AG08395 (cell line): ENCODE measurements at regions not wholly inside any gene's neighbourhood (a gene's known extent, or its start where the extent isn't known, plus 50 kb on each side); places are given as distances from the start of the nearest gene placed in this dataset.
A peak's percentile ranks its signal among the peaks of the same experiment; 100 is the strongest.

Source experiments
- DNase-seq: peaks from one replicate; pipeline ENCODE4 v3.0.0; 2012; ENCODE audit warnings: mixed read lengths, low spot score

DNA sequence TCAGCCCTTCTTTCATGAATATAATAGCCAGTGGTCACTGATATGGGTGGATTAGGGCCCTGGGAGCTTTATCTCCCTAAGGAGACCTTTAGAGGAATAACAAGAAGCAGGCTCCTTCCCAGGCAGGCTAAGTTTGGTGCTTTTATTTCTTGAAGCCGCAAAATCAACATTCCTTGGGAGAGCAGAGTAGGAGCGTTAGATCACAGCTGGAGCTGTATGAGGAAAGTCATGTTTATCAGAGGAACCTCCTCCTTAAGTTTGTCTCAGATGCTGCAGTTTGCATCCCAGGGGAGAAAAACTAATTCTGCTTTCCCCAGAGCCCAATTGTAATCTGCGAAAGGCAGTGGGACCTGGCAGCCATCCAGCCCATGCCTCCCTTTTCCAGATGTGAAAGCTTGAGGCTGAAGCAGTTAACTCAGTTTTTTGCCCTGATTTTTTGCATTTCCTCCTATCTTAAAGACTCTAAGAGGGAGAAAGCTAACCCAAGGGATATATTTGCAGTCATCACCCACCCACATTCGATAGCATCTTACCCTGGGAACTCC is 186.0 kb upstream of the FRMPD4 start:
- no peak for DNase-seq

DNA sequence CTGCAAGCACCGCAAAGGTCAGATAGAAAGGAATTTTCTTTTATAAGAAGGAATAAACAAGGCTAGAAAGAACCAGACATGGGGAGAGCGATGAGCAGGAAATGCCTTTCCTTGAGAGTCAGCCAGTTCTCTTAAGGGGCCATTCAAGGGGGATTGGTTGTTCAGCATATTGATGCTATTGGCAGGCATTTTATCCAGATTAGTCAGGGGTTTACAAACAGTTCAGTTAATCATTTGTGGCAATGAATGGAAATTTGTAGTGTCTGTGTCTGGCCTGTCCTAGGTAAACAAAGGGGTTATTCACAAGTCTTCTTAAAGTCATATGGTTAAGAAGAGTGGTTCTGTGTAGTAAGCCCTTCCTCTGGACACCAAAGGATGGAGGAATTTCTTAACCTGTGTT is 184.7 kb upstream of the FRMPD4 start:
- peak; percentile 68 for DNase-seq

DNA sequence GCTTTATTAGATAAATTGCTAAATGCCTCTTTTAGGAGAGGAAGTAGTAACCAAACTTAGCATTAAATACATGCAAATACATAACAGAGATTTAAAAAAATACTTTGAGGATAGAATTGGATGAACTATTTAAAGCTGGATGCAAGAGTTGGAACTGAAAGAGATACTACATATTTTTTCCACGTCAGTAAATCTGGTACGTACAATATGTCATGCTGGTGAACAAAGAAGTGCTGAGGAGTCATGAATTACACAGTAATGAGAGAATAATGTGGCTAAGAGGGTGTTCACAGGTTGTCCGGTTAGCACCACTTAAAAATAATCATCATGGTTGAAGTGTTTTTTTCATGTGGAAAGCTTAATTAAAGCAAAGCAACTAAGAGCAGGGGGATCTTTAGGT is 184.1 kb upstream of the FRMPD4 start:
- DNase-seq = no peak

DNA sequence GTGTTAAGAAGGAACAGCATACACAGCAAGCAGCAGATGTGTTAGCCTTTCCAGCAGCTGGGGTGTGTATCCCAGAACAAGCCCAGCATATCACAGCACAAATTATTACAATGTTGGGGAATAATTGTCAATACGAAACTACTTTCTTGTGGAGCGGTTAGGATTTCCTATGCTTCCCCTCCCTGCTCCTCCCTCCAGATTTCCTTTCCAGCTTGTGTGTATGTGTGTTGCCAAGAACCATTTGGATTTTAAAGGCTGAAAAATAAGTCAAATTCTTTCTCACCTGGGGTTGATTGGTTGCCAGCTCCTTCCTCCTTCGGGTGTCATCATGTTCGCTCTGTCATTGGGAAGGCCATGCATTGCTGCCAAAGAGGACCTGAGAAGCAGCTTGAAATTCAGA is 178.2 kb upstream of the FRMPD4 start:
- DNase-seq = no peak

DNA sequence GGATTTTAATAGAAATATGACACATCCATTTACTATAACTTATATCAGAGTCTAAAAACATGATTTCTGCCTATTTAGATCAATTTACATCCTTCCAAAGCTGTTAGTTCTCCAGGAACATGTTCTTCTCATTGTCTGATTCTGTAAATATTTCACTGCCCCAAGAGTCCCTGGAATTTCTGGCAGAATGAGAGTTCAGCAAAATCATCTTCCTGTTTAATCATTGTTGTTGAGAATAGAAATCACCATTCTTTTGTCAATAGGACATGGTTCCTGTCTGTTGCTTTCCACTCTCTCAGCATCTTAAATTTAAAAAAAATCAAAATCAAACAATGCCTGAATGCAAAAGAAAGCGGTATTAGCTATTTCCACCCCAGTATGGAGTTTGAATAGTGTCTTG is 172.8 kb upstream of the FRMPD4 start:
- no peak for DNase-seq

DNA sequence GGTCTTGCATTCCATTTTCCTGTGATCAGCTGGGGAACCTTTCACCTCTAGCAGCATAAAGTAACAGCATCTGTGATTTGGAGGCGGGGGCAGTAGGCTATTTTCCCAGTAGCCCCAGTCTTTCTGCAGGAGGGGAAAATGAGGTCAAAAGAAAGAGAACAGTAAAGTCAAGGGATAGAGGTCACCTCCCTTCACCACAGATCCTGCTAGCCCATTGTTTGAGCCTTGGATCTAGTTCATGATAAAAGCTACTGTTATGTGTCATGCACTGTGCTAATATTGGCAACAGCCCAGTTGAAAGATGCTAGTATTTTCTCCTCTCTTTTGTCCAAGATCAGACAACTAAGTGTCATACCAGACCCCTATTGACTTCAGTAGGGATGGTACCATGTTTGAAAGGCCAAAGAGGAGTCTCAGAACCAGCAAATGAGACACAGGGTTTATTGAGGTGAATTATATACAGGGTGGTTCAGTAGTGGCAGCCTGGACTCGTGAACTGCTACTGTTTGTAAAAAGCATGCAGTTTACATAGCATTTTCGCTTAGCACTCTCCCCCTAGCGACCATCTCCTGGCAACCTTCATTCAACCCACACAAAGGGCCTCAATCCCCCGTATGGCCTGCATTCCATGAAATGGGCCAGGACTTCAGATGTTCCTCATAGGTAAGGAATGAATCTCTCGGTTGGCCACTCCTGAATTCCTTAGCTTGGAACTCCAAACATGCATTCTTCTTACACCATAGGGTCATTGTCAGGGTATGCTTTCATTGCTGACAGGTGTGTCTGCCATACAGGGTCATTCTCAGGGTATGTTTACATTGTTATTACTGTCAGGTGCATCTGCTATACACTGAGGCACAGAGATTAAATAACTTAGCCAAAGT is 170.0 kb upstream of the FRMPD4 start:
- DNase-seq = no peak

DNA sequence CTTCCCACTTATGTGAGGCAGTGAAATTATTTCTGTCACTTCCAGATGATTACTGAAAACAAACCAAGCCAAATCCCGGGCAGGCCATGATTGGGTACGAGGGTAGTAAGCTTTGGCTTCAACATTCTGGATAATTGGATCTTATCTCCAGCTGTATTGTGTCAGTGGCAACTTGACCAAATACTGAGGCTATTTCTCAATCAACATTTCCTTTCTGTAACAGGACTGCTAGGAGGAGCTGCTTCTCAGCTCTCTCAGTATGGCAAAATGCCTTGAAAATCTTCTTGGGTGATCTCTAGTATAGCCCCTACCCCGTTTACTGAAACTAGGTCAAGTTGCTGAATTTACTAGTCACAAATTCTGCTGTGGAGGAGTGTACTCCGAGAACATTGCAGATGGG is 169.3 kb upstream of the FRMPD4 start:
- no peak for DNase-seq

DNA sequence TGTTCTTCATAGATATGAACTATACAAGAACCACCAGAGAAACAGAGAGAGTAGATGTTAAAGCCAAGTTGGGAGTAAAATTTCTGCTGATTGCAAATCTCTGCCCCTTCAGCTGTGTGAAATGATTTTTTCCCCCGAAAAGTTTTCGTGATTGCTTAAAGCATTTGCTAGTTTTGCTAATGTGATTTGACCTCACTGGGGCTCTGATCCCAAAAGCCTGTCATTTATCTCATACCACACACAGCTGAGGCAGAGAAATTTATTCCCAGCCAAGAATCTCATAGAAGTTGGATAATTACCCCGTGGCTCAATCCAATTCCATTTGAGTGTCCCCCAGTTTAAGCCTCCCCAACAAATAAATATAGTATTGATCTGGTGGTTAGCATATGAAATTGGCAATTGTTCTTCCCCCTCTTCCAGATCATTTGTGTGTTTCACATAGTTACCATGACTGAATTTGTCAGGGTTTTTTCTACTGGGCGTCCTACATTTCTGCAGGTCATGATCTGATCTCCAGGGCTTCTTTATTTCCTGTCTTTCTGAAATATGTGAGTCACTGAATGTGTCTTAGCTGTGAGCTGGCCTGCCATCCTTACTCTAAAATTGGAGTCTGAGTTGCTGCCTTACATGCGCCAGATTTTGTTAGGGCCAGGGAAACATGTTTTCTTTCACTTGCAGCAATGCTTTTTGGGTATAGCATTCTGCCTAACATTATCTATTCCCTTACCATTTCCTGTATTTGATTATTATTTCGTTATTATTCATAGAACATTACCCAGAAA is 167.5 kb upstream of the FRMPD4 start:
- peak; percentile 5 for DNase-seq

DNA sequence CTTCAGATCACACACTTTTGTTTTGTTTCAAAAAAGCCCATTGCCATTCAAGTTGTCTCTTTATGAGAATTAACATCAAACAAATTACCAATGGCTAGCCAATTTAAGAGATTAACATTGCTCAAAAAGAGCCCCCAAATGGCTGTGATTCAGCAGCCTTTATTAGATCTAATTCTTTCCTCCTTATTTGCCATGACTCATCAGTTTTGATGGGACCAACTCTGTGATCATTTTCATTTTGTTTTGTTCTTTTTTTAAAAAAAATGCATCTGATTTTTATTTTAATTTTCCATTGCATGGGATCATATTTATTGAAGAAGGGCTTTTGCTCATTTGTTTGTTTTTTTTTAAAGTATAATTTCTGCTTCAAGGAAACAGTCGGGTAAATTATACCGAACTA is 161.6 kb upstream of the FRMPD4 start:
- no peak for DNase-seq

DNA sequence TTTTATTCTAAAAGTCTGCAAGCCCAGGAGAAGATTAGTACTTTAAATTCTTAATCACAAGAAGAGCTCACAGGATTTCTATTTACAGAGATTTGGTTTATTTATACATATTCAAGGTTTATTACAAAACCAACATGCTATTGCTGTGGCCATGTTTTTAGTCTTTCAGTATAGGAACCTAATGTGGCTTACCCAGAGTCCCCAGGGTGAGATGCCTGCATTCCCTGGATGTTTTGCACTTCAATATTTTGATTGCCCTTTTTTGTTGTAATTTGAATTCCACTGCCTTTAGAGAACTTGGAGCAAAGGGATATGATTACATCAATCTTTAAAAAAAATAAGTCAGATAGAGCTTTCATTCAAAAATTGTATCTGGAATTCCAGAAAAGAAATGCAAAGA is 146.0 kb upstream of the FRMPD4 start:
- no peak for DNase-seq

DNA sequence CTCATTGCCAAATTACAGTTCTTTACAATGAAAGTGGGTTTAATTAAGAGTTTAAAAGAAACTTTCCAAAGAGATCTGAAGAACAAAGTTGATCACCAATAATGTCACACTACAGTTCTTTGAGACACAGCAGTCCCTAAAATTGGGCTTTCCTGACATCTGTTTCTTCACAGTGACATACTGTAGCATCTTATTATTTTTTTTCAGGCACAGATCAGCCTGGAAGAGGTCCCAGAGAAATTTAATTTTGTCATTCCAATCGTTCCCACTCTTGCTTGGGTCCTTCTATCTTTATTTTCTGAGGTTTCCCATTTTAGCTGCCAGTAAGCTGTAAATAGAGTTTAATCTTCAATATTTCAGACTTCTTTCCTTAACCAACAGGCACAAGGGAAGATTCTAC is 143.1 kb upstream of the FRMPD4 start:
- no peak for DNase-seq

DNA sequence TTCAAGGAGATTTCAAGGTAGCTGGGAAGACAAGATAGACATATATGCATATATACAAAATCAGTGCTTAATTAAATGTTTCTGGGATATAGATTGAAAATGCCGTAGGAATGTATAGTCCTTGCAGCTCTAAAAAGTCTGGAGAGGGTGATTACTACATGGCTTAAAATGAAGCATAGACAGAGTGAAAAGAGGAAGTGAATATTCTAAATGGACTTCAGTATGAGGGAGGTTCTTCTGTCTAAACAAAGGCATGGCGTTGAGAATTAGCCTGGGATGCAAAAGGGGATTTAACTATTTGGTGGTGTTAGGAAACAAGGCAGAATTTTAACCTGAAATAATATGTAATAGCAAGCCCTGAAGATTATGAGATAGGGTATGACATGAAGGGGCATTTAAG is 141.5 kb upstream of the FRMPD4 start:
- no peak for DNase-seq

DNA sequence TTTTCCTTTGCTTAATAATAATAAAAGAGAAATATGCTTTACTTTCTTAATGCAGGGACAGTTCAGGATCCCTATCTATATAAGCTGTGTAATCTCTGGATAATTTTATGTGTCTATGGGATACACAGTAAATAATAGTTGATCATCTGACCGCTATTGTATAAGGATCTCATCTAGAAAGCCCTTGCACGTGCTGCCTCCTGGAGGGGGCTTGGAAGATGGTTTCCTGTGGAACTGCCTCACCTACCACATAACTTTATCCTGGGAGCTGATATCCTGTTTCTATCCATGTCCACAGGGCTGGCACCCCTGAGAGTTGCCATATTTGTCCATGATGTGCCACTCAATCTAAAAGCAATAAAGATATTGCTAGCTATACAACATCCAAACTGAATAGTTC is 139.3 kb upstream of the FRMPD4 start:
- no peak for DNase-seq

DNA sequence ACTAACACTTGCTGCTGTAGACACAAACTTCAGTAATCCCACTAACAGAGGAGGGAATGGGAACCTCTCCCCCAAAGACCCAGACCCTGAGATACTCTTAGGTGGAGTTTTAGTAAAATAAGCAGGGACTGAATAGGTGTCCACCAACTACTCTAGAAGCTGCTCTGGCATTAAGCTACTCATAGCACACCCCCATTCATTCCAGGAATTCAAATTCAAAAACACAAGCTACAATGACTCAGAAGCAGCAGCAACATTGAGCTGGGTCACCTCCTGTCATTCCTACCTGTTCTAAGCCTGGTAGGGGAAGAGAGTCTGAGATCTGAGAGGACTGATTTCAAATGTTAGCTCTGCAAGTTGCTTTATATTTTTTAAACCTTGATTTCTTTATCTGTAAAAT is 135.4 kb upstream of the FRMPD4 start:
- no peak for DNase-seq

DNA sequence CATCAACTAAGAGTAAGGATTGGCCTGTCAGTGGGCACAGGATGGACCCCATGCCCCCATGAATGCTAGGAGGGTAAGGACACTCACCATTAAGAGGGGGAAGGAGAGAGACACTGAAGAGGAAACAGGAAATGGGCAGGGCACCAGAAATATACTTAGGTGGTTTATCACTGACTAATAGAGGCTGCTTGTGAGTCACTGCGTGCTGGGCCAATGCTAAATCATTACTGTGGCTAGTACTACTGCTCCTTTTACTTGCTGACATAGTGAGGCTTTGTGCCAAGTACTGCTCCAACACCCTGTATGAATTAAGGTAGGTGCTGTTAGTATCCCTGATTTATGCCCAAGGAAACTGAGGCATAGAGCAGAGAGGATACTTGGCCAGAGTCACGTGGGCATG is 130.4 kb upstream of the FRMPD4 start:
- peak; percentile 68 for DNase-seq

DNA sequence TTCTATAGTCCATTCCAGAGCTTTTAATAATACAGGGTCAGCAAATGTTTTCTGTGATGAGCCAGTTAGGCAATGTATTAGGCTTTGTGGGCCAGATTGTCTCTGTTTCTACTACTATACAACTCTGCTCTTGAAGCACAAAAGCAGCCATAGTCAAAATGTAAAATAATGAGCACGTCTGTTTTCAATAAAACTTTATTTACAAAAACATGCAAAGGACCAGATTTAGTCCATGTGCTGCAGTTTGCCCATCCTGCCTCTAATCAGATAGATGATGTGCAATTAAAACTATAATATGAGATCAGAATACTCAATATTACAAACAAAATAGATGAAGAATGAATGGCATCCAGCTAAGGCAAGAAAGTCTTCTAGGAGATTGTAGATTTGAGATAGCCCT is 127.8 kb upstream of the FRMPD4 start:
- DNase-seq = no peak

DNA sequence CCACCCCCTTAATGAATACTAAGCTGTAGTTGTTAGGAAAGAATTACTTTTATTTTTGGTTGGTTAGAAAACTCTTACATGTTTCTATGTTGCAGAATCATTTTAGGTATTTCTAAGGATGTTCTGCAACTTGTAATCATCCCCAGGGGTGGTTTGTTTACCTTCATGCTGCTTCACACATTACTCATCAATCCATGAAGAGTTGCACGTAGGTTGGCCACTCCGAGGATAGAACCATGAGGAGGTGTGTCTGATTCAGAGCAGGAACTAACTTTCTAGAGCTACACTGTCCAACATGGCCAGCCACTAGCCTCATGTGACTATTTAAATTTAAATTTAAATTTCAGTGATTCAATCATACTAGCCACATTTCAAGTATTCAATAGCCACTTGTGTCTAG is 127.2 kb upstream of the FRMPD4 start:
- no peak for DNase-seq

DNA sequence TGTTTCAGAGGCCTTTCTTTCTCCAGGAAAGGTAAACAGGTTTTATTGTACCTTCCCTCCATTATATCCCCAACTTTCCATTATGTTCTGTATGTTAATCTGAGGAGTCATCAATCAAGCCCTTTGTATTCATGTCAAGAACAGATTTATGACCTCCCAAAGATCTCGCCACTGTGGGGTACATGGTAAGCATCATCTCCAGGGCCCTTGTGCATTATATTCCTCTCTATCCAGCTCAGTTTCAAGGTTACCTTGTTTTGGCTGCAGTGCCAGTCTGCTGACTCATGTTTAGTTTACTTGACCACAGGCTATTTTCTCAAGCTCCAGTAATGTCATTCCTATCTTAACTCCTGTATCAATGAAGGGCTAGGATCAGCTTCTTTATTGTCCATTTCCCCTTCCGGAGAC is 125.1 kb upstream of the FRMPD4 start:
- peak; percentile 34 for DNase-seq

DNA sequence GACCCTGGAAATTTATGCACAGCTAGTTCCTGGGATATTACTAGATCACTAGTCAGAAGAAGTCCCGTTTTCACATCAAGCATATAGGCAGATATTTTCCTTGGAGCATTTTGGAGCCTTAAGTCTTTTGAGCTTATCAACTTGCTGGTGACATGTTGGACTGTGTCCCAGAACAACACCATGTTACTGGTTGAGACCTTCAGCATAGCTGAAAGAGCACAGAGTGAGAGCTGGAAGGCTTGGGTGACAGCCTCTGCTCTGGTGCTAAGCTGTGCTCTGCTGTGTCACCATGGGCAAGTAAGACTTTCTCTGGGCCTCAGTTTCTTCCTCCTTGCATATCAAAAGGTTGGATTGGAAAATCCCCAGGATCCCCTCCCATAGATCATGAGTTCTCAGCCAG is 116.6 kb upstream of the FRMPD4 start:
- no peak for DNase-seq

DNA sequence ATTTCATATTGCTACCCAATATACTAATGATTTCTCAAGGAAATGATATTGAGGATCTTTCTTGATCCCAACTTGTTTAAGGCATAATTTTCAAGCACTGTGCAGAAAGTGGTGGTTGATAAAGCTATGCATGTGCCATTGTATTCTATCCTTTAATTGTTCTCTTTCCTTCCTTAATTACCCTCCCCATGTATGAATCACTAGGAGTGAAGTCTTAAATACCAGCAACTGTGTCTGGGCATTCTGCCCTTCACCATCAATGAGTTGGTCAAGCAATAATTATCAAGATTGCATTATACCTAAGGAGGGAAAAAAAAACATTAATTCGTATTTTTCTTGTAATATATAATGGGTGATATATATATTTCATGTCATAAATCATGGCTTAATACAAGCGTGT is 111.8 kb upstream of the FRMPD4 start:
- DNase-seq = no peak

DNA sequence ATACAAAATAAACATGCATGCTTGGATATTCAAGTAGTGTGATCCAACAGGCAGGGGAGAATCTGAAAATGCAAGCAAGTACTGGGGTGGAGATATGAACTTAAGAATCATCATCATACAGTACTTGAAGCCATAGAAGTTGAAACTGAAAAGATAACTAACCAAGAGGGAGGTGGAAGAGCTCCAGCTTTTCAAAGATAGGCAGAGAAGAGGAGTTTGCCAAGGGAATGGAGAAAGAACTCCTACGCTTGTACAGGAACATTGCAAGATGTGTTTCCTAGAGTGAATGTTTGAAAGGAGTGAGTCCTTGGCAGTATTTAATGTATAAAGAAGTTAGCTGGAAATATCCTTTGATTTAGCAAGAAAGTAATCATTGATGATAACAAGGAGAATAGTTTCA is 106.2 kb upstream of the FRMPD4 start:
- DNase-seq = no peak

DNA sequence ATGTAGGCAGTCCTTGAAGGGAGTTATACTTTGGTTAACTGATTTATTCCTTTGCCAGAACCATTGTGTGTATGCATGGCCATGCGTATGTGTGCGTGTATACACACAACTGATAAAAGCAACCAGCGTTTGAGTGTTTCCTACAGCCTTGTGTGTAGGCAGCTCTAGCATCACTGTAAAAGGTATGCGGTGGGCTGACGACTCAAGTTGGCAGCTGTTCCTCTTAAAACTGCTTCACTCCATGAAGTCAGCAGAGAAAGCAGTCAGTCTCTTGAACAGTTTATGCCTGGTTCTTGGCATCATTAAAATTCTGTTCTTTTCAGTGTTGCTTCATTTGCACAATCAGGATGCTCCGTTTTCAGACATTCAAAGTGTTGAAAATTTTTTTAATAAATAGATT is 103.5 kb upstream of the FRMPD4 start:
- no peak for DNase-seq

DNA sequence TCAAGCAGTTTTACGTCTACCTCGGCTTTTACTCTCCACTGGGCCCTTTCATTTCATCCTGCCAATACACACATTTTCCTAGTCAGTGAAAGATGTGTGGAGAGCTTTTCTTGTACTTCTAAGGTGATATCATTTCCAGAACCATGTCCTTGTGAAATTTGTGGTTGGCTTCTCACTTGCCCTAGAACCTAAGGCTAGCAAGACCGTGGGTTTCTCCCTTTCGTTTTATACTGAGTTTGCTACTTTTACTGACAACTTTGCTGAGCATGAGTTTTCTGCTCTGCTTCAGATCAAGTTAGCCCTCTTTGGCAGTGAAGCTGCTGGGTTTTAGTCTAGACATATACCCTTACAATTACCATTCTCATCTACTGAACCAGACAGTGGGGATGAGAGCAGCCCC is 95.7 kb upstream of the FRMPD4 start:
- DNase-seq = no peak
